GM23248 (cell line): ENCODE measurements at regions not wholly inside any gene's neighbourhood (a gene's known extent, or its start where the extent isn't known, plus 50 kb on each side); places are given as distances from the start of the nearest gene placed in this dataset.

Experiments used
- DNase-seq: peaks from one replicate; pipeline ENCODE4 v3.0.0-alpha.2; 2015
- H2AFZ ChIP-seq: fragments of 200-600 bp; sonication (generic); 2 replicates; pipeline ENCODE4 v1.6.1; 2016; ENCODE audit warnings: antibody characterized with exemption
- H3F3A ChIP-seq: fragments of 200-600 bp; sonication (generic); 2 replicates; pipeline ENCODE4 v1.6.1; 2016; ENCODE audit warnings: mild to moderate bottlenecking, antibody characterized with exemption, mixed run types; ENCODE audit not compliant: insufficient read depth
- H3K27ac ChIP-seq: fragments of 200-600 bp; sonication (generic); 2 replicates; pipeline ENCODE4 v1.5.1; 2016; ENCODE audit warnings: mild to moderate bottlenecking
- H3K27me3 ChIP-seq: fragments of 200-600 bp; sonication (generic); replicated peaks from 2 replicates; pipeline ENCODE4 v1.6.1; 2016; ENCODE audit warnings: mild to moderate bottlenecking; ENCODE audit not compliant: insufficient read depth
- H3K36me3 ChIP-seq: fragments of 200-600 bp; sonication (generic); 2 replicates; pipeline ENCODE4 v1.6.1; 2016; ENCODE audit warnings: low read depth, mild to moderate bottlenecking
- H3K4me1 ChIP-seq: fragments of 200-600 bp; sonication (generic); 2 replicates; pipeline ENCODE4 v1.6.1; 2016; ENCODE audit warnings: mild to moderate bottlenecking; ENCODE audit not compliant: insufficient read depth
- H3K4me2 ChIP-seq: fragments of 200-600 bp; sonication (generic); one replicate; pipeline ENCODE4 v1.6.1; 2016; ENCODE audit warnings: mild to moderate bottlenecking; ENCODE audit not compliant: unreplicated experiment
- H3K4me3 ChIP-seq: fragments of 200-600 bp; sonication (generic); 2 replicates; pipeline ENCODE4 v1.5.1; 2016; ENCODE audit warnings: mild to moderate bottlenecking
- H3K79me2 ChIP-seq: fragments of 200-600 bp; sonication (generic); 2 replicates; pipeline ENCODE4 v1.6.1; 2016; ENCODE audit warnings: mild to moderate bottlenecking; ENCODE audit not compliant: insufficient read depth
- H3K9ac ChIP-seq: fragments of 200-600 bp; sonication (generic); 2 replicates; pipeline ENCODE4 v1.6.1; 2016; ENCODE audit warnings: mild to moderate bottlenecking
- H3K9me2 ChIP-seq: fragments of 200-600 bp; sonication (generic); 2 replicates; pipeline ENCODE4 v1.6.1; 2016; ENCODE audit warnings: mixed run types, mild to moderate bottlenecking, moderate library complexity; ENCODE audit not compliant: insufficient read depth
- H3K9me3 ChIP-seq: fragments of 200-600 bp; sonication (generic); one replicate; pipeline ENCODE4 v1.6.1; 2017; ENCODE audit warnings: low read depth
- H4K20me1 ChIP-seq: fragments of 200-600 bp; sonication (generic); 2 replicates; pipeline ENCODE4 v1.6.0; 2016; ENCODE audit not compliant: insufficient read depth
- EZH2 ChIP-seq: fragments of 200-600 bp; sonication (generic); IDR thresholded peaks from 2 replicates; pipeline ENCODE4 v1.6.1; 2018; ENCODE audit warnings: antibody characterized with exemption, mild to moderate bottlenecking; ENCODE audit not compliant: insufficient read depth, poor library complexity, severe bottlenecking
- EZH2phosphoT487 ChIP-seq: fragments of 200-600 bp; sonication (generic); IDR thresholded peaks from 2 replicates; pipeline ENCODE4 v1.6.1; 2018; ENCODE audit warnings: antibody characterized with exemption, moderate library complexity, mild to moderate bottlenecking, low read depth; ENCODE audit not compliant: insufficient read depth
- WGBS, 2 experiments: methylation state at CpG; one replicate each; pipeline ENCODE4 v1.1.6; 2015 to 2017; ENCODE audit warnings: low lambda C conversion rate in 2 of 2, low coverage in 1 of 2; ENCODE audit errors: missing lambda C conversion rate in 2 of 2; 5-methylcytosine and 5-hydroxymethylcytosine counted together
- in situ Hi-C: fragments of 300-500 bp; cut with MboI; formaldehyde crosslinking; loops from 2 replicates; pipeline ENCODE4 v1.15.0; 2020

DNA sequence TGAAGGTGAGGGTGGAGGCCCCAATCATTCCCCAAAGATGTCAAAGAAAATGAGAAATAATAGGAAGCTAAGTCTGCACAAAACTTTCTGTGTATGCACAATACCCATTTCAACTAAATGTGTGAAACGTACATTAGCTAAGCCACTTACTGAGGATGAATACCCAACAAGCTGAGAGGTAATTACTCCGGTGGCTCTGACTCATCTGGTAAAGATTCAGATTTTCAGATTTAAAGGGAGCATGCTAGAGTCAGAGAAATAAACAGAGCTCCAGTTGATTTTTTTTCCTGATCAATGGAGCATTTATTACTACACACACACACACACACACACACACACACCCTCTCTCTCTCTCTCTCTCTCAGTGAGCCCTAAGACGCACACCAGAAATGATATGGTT lies 194.8 kb upstream of the ARGLU1 start:
- in situ Hi-C loops, result no loop called here
- Histone ChIP-seq H3K9ac (no peak overlapping the region), H3K4me3 (no peak overlapping the region), H3K27me3 (no peaks in the 10 kb centered on the region), H3K4me2 (no peak overlapping the region), H3K79me2 (no peaks in the 10 kb centered on the region), H2AFZ (no peak overlapping the region), H3K36me3 (no peaks in the 10 kb centered on the region), H3K4me1 (no peaks in the 10 kb centered on the region), H3K9me2 (no peaks in the 10 kb centered on the region), H3K27ac (no peak overlapping the region), H4K20me1 (no peaks in the 10 kb centered on the region), H3K9me3 (no peaks in the 10 kb centered on the region), H3F3A (no peaks in the 10 kb centered on the region)
- TF ChIP-seq EZH2 (no peak), EZH2phosphoT487 (no peak)
- WGBS, 2 experiments, result 34 to 39% methylated on average over 3 of the region's 3 CpGs
- no peak for DNase-seq

DNA sequence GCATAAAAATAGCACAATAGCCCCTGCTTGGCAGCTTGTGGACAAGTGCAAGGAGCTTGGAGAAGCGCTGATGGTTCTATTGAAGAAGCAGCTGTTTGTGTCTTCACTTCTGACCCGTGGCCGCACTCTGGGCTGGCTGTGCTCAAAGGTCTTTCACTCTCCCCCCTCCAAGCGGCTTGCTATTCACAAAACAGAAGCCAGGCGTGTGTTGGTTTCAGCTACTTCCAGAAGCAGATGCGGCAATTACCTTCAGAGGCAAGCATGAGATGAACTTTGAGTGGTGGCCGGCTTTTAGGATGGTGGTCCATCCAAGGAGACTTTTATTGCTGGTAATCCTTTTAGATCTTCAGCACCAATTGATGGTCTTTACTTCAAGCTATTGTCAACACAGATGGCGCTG lies 188.5 kb upstream of the ARGLU1 start:
- H3K9ac ChIP-seq, result no peak overlapping the region
- no peak for TF ChIP-seq EZH2
- no peak for TF ChIP-seq EZH2phosphoT487
- DNase-seq, result no peak
- no peaks in the 10 kb centered on the region for H3F3A ChIP-seq
- in situ Hi-C loops, result no loop called here
- WGBS, 2 experiments, result 34 to 41% methylated on average over 8 of the region's 8 CpGs
- H3K36me3 ChIP-seq, result no peaks in the 10 kb centered on the region
- no peak overlapping the region for H3K4me2 ChIP-seq
- no peaks in the 10 kb centered on the region for H4K20me1 ChIP-seq
- H2AFZ ChIP-seq, result no peak overlapping the region
- no peaks in the 10 kb centered on the region for H3K79me2 ChIP-seq
- no peaks in the 10 kb centered on the region for H3K9me2 ChIP-seq
- no peaks in the 10 kb centered on the region for H3K27me3 ChIP-seq
- no peak overlapping the region for H3K4me3 ChIP-seq
- no peaks in the 10 kb centered on the region for H3K4me1 ChIP-seq
- no peaks in the 10 kb centered on the region for H3K9me3 ChIP-seq
- H3K27ac ChIP-seq, result no peak overlapping the region

- H2AFZ ChIP-seq, result no peak overlapping the region
- WGBS, 2 experiments, result 39 to 48% methylated on average over 9 of the region's 9 CpGs
- H3F3A ChIP-seq, result no peaks in the 10 kb centered on the region
- H3K9ac ChIP-seq, result no peak overlapping the region
- no peak overlapping the region for H3K4me3 ChIP-seq
- no peaks in the 10 kb centered on the region for H3K9me3 ChIP-seq
- in situ Hi-C loops, result no loop called here
- H3K4me2 ChIP-seq, result no peak overlapping the region
- H3K27ac ChIP-seq, result no peak overlapping the region
- H3K4me1 ChIP-seq, result no peaks in the 10 kb centered on the region
- no peaks in the 10 kb centered on the region for H3K79me2 ChIP-seq
- H3K9me2 ChIP-seq, result no peaks in the 10 kb centered on the region
- TF ChIP-seq EZH2phosphoT487 (no peak), EZH2 (no peak)
- no peaks in the 10 kb centered on the region for H3K27me3 ChIP-seq
- no peaks in the 10 kb centered on the region for H4K20me1 ChIP-seq
- H3K36me3 ChIP-seq, result no peaks in the 10 kb centered on the region
- no peak for DNase-seq
These were observed 187.6 kb upstream of the ARGLU1 start for GRCh38 chr13:106755542-106755941.

GRCh38 chr13:106753251-106753650 lies 185.3 kb upstream of the ARGLU1 start:
- H3K9me3 ChIP-seq, result no peaks in the 10 kb centered on the region
- H3K36me3 ChIP-seq, result no peaks in the 10 kb centered on the region
- no peaks in the 10 kb centered on the region for H3K27me3 ChIP-seq
- TF ChIP-seq EZH2phosphoT487, result no peak
- TF ChIP-seq EZH2, result no peak
- H3F3A ChIP-seq, result no peaks in the 10 kb centered on the region
- H3K4me3 ChIP-seq, result no peak overlapping the region
- H3K79me2 ChIP-seq, result no peaks in the 10 kb centered on the region
- H3K27ac ChIP-seq, result no peak overlapping the region
- no peaks in the 10 kb centered on the region for H3K4me1 ChIP-seq
- in situ Hi-C loops, result no loop called here
- H3K9me2 ChIP-seq, result no peaks in the 10 kb centered on the region
- no peaks in the 10 kb centered on the region for H4K20me1 ChIP-seq
- DNase-seq, result no peak
- 41 to 48% methylated on average over 6 of the region's 6 CpGs for WGBS, 2 experiments
- no peak overlapping the region for H3K9ac ChIP-seq
- no peak overlapping the region for H3K4me2 ChIP-seq
- H2AFZ ChIP-seq, result no peak overlapping the region

DNA sequence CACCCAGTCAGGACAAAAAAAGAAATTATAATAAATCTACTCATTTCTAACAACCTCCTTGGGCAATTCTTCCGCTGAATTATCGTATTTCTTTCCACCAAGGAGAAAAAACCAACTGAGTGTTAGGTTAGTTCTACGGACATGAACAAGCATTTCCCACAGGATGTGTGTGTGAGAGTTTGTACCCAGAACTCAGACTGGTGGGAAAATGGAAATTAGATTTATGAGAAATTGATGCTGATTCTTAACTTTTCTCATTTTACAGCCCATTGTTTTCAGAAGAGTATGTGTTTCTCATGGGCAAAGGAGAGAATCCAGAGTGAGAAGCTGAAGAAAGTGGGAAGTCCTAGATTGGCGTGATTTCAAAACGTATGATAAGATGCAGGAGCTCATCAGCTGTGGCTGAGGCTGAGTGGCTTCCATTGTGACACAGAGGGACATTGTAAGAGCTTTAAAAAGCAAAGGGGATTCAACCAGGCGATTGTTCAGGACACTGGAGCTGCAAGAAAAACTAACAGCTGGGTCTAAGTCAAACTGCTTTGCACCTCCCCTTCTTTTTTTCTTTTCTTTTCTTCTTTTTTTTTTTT lies 184.7 kb upstream of the ARGLU1 start:
- Histone ChIP-seq H3K4me3 (no peak overlapping the region), H3K4me1 (no peaks in the 10 kb centered on the region), H3K9me3 (no peaks in the 10 kb centered on the region), H3K4me2 (no peak overlapping the region), H3K79me2 (no peaks in the 10 kb centered on the region), H4K20me1 (no peaks in the 10 kb centered on the region), H2AFZ (no peak overlapping the region), H3K9ac (no peak overlapping the region), H3K9me2 (no peaks in the 10 kb centered on the region), H3K27me3 (no peaks in the 10 kb centered on the region), H3K27ac (no peak overlapping the region), H3K36me3 (no peaks in the 10 kb centered on the region), H3F3A (no peaks in the 10 kb centered on the region)
- in situ Hi-C loops, result no loop called here
- no peak for DNase-seq
- 33 to 34% methylated on average over 6 of the region's 6 CpGs for WGBS, 2 experiments
- TF ChIP-seq EZH2, result no peak
- no peak for TF ChIP-seq EZH2phosphoT487
